Calu3 (cell line): ENCODE measurements at regions not wholly inside any gene's neighbourhood (a gene's known extent, or its start where the extent isn't known, plus 50 kb on each side); places are given as distances from the start of the nearest gene placed in this dataset.

Experiments used
- BruUV-seq: library from RNA; stranded (reverse); fragments of 400-500 nt; replicated peaks from 2 replicates; lab custom pipeline; 2021; lab: Mats Ljungman, UMichigan
- CTCF ChIA-PET: fragments of 300-600 bp; sonication (Branson Sonifier 250); formaldehyde crosslinking; loops from one replicate; lab custom pipeline; 2022; ENCODE audit warnings: antibody characterized with exemption; lab: Charles Lee
- DNase-seq: peaks from one replicate; pipeline ENCODE4 v3.0.0; 2022
- H3K27ac Mint-ChIP-seq: one replicate; pipeline ENCODE4 v1.8.0; 2022; ENCODE audit warnings: mixed read lengths; ENCODE audit not compliant: unreplicated experiment
- H3K27me3 Mint-ChIP-seq: one replicate; pipeline ENCODE4 v1.8.0; 2022; ENCODE audit warnings: mixed read lengths; ENCODE audit not compliant: unreplicated experiment
- H3K36me3 Mint-ChIP-seq: one replicate; pipeline ENCODE4 v1.8.0; 2022; ENCODE audit warnings: mild to moderate bottlenecking, moderate library complexity, mixed read lengths; ENCODE audit not compliant: insufficient read depth, unreplicated experiment
- H3K4me1 Mint-ChIP-seq: one replicate; pipeline ENCODE4 v1.8.0; 2022; ENCODE audit warnings: mild to moderate bottlenecking, low read depth, mixed read lengths; ENCODE audit not compliant: unreplicated experiment
- H3K4me3 Mint-ChIP-seq: one replicate; pipeline ENCODE4 v1.8.0; 2022; ENCODE audit warnings: mild to moderate bottlenecking, low read depth, moderate library complexity, mixed read lengths; ENCODE audit not compliant: unreplicated experiment
- H3K9me3 Mint-ChIP-seq: one replicate; pipeline ENCODE4 v1.8.0; 2022; ENCODE audit warnings: low read depth, mixed read lengths; ENCODE audit not compliant: unreplicated experiment
- intact Hi-C: fragments of 100-400 bp; cut with micrococcal nuclease; formaldehyde crosslinking; loops from one replicate; pipeline ENCODE4 v1.10.0; 2022; ENCODE audit not compliant: unreplicated experiment
- TF ChIP-seq, protein P1 (sequence below): fragments of 200-600 bp; IDR thresholded peaks from one replicate; pipeline ENCODE4 v1.8.0; 2022; ENCODE audit warnings: antibody characterized with exemption; ENCODE audit not compliant: unreplicated experiment

- TF ChIP-seq, protein P1, sequence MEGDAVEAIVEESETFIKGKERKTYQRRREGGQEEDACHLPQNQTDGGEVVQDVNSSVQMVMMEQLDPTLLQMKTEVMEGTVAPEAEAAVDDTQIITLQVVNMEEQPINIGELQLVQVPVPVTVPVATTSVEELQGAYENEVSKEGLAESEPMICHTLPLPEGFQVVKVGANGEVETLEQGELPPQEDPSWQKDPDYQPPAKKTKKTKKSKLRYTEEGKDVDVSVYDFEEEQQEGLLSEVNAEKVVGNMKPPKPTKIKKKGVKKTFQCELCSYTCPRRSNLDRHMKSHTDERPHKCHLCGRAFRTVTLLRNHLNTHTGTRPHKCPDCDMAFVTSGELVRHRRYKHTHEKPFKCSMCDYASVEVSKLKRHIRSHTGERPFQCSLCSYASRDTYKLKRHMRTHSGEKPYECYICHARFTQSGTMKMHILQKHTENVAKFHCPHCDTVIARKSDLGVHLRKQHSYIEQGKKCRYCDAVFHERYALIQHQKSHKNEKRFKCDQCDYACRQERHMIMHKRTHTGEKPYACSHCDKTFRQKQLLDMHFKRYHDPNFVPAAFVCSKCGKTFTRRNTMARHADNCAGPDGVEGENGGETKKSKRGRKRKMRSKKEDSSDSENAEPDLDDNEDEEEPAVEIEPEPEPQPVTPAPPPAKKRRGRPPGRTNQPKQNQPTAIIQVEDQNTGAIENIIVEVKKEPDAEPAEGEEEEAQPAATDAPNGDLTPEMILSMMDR, result no peak
- no peaks in the 10 kb centered on the region for H3K36me3 Mint-ChIP-seq
- H3K27me3 Mint-ChIP-seq, result no peaks in the 10 kb centered on the region
- H3K4me3 Mint-ChIP-seq, result no peak overlapping the region
- intact Hi-C loops, result no loop called here
- no TSS peak for BruUV-seq
- CTCF ChIA-PET, result no interaction called here
- no peak for DNase-seq
- peaks cover 17% of the 10 kb centered on the region for H3K4me1 Mint-ChIP-seq
- no peak overlapping the region for H3K27ac Mint-ChIP-seq
- H3K9me3 Mint-ChIP-seq, result no peaks in the 10 kb centered on the region
Observed at GRCh38 chr5:173804579-173804978, 83.6 kb upstream of the CPEB4 start.

DNA sequence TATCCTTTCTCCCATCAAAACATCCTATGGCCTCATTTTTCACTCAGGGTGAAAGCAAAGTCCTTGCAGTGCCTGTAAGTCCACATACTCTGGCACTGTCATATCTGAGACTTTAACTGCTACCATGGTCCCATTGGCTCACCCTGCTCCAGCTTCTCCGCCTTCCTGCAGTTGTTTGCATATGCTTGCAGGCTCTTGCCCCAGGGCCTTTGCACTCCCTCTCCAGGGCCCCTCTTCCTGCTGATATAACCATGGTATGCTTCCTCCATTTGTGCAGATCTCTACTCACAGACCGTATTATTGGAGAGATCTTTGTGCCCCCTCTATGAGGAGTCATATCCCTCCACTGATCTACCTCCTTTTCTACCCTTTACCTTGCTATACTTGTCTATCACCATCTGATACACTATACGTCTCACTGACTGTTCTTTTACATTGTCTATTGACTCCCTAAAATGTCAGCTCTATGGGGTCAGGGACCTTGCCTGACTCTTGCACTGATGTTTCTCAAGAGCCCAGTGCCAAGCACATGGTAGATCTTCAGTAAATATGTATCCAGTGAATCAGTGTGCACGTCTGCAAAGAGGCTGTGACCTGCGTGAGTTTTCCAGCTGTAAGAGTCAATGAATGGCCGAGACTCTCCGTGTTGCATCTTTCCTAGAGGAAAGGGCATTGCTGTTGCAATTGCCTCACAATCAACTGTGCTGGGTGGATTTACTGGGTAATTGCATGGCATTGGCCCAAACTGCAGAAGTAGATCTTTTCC, 81.7 kb upstream of the CPEB4 start:
- BruUV-seq, result no TSS peak
- H3K36me3 Mint-ChIP-seq, result no peaks in the 10 kb centered on the region
- peaks cover 8% of the 10 kb centered on the region for H3K4me1 Mint-ChIP-seq
- H3K27ac Mint-ChIP-seq, result no peak overlapping the region
- H3K4me3 Mint-ChIP-seq, result no peak overlapping the region
- no peaks in the 10 kb centered on the region for H3K27me3 Mint-ChIP-seq
- intact Hi-C loops, result no loop called here
- no peak for DNase-seq
- H3K9me3 Mint-ChIP-seq, result peaks cover 4% of the 10 kb centered on the region
- TF ChIP-seq, protein P1, result no peak
- CTCF ChIA-PET, result no interaction called here

DNA sequence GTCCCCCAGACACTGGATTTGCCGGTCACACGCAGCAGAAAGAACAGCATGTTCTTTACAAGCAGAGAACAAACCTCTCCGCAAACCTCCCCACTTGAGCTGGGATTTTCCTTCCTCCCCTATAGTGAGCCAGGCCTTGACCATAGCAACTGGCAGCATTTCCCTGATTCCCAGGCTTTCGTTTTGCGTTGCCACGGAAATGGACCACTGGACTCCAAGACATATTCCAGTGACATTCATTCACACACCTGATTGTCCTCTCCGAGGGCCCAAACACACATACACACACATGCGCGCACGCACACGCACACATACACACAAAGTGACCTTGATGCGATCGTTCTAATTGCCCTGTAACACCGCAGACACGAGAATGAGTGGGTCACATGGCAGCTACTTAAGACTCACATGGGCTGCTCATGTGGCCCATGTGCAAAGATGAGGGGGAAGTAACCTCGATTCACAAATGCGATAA, 80.9 kb upstream of the CPEB4 start:
- DNase-seq, result no peak
- Mint-ChIP-seq H3K27me3 (no peaks in the 10 kb centered on the region), H3K36me3 (no peaks in the 10 kb centered on the region), H3K4me1 (peaks cover 8% of the 10 kb centered on the region), H3K9me3 (peaks cover 7% of the 10 kb centered on the region), H3K27ac (no peak overlapping the region), H3K4me3 (no peak overlapping the region)
- no TSS peak for BruUV-seq
- intact Hi-C loops, result no loop called here
- TF ChIP-seq, protein P1, result no peak
- CTCF ChIA-PET, result interaction anchor here (0.5 kb wide), 1 partner anchor 16 kb away, joined by 3 read pairs; no protein-coding TSS in a partner anchor

DNA sequence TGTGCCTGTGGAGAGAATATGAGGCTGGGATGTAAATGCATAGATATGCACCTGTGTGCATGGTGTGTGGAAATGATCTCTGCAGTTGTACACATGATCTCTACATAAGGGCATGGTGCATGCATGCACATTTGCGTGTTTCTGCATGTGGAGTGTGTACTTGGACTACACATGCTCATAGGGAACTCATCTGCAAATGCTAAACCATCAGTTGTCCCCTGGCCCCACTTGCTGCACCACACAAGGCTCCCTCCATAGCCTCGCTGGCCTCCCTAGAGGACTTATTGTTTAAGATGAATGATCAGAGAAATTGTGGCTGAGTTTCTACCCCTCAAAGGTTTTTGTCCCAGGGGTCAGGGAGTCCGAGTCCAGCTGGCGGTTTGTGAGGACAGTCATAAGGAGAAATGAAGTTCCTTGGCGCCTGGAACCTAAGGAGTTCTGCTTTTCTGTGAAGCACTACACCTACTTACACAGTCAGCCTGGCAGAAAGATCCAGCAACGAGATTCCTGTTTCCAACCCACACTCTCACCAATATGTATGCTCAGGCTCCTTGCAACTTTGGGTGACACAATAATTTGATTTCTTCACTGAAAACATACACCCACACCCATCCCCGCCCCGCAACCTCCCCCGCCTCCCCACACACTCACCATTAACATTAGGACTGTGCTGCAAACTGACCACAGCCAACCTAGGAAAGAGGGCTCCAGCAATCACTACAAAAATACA, 79.9 kb upstream of the CPEB4 start:
- TF ChIP-seq, protein P1, result no peak
- Mint-ChIP-seq H3K4me3 (no peak overlapping the region), H3K27ac (no peak overlapping the region), H3K27me3 (no peaks in the 10 kb centered on the region), H3K9me3 (peaks cover 7% of the 10 kb centered on the region), H3K36me3 (no peaks in the 10 kb centered on the region), H3K4me1 (peaks cover 4% of the 10 kb centered on the region)
- intact Hi-C loops, result no loop called here
- no peak for DNase-seq
- CTCF ChIA-PET, result no interaction called here
- BruUV-seq, result no TSS peak
